RWPE1 (cell line): ENCODE measurements at regions not wholly inside any gene's neighbourhood (a gene's known extent, or its start where the extent isn't known, plus 50 kb on each side); places are given as distances from the start of the nearest gene placed in this dataset.

Experiments used
- CTCF ChIA-PET: fragments of 350-600 bp; sonication (Branson Sonifier 250); formaldehyde crosslinking; extraction: SDS; loops from one replicate; lab custom pipeline; 2021; lab: Yijun Ruan, JAX
- POLR2A ChIA-PET: fragments of 400-600 bp; formaldehyde crosslinking; extraction: SDS; loops from one replicate; lab custom pipeline; 2020; ENCODE audit warnings: antibody characterized with exemption; ENCODE audit not compliant: low non-redundant PET; lab: Yijun Ruan, JAX
- DNase-seq: peaks from one replicate; pipeline ENCODE4 v3.0.0; 2012; ENCODE audit warnings: low spot score
- H3K27ac ChIP-seq: fragments of 450-650 bp; 2 replicates; pipeline ENCODE4 v1.5.1; 2017
- CTCF ChIP-seq: fragments of 450-650 bp; conservative IDR thresholded peaks from 2 replicates; pipeline ENCODE4 v1.5.1; 2017; ENCODE audit warnings: low read depth, mild to moderate bottlenecking

GRCh38 chr14:65794674-65795279, 382.2 kb downstream of the FUT8 start:
- POLR2A ChIA-PET, result no interaction called here
- CTCF ChIA-PET, result interaction anchor here (0.5 kb wide), 1 partner anchor 35 kb away, joined by 3 read pairs; no protein-coding TSS in a partner anchor
- no peak for DNase-seq
- no peak for TF ChIP-seq CTCF
- no peak overlapping the region for H3K27ac ChIP-seq

- TF ChIP-seq CTCF, result no peak
- DNase-seq, result no peak
- CTCF ChIA-PET, result no interaction called here
- no peak overlapping the region for H3K27ac ChIP-seq
- POLR2A ChIA-PET, result no interaction called here
Measured at GRCh38 chr14:65798216-65798615, 385.7 kb downstream of the FUT8 start.

GRCh38 chr14:65800694-65801093, 388.2 kb downstream of the FUT8 start:
- CTCF ChIA-PET, result interaction anchor here (0.5 kb wide), 1 partner anchor 23 kb away, joined by 3 read pairs; no protein-coding TSS in a partner anchor
- TF ChIP-seq CTCF, result no peak
- DNase-seq, result no peak
- H3K27ac ChIP-seq, result no peak overlapping the region
- POLR2A ChIA-PET, result no interaction called here

- no peak overlapping the region for H3K27ac ChIP-seq
- no peak for TF ChIP-seq CTCF
- CTCF ChIA-PET, result interaction anchor here (1.0 kb wide), 1 partner anchor 12 kb away, joined by 3 read pairs; no protein-coding TSS in a partner anchor
- DNase-seq, result no peak
- POLR2A ChIA-PET, result no interaction called here
Measured at GRCh38 chr14:65802196-65802595, 389.7 kb downstream of the FUT8 start.

GRCh38 chr14:65803885-65804284, 391.4 kb downstream of the FUT8 start:
- POLR2A ChIA-PET, result no interaction called here
- CTCF ChIA-PET, result no interaction called here
- no peak for DNase-seq
- H3K27ac ChIP-seq, result no peak overlapping the region
- no peak for TF ChIP-seq CTCF

- ChIA-PET CTCF (interaction anchor here (0.6 kb wide), 1 partner anchor 17 kb away, joined by 3 read pairs; no protein-coding TSS in a partner anchor), POLR2A (no interaction called here)
- H3K27ac ChIP-seq, result no peak overlapping the region
- DNase-seq, result no peak
- TF ChIP-seq CTCF, result no peak
Measured at GRCh38 chr14:65804439-65805112, 392.0 kb downstream of the FUT8 start.
